SIG-M5 treated with dmso at 0.1 percent for 504 hours (cell line): ENCODE measurements at regions not wholly inside any gene's neighbourhood (a gene's known extent, or its start where the extent isn't known, plus 50 kb on each side); places are given as distances from the start of the nearest gene placed in this dataset.

Experiments used
- DNase-seq: peaks from one replicate; lab custom pipeline; 2025; ENCODE audit not compliant: unreplicated experiment; lab: John Stamatoyannopoulos, UW

GRCh38 chr13:47539317-47539716, 461.8 kb downstream of the SUCLA2 start:
- DNase-seq: no peak

- DNase-seq: no peak
Measured at GRCh38 chr13:47523771-47524170, 477.3 kb downstream of the SUCLA2 start.

- no peak for DNase-seq
Measured at GRCh38 chr13:47521890-47522487, 479.1 kb downstream of the SUCLA2 start.

- DNase-seq: peak; percentile 35
Measured at GRCh38 chr13:47519626-47520025, 481.4 kb downstream of the SUCLA2 start.

GRCh38 chr13:47518530-47518929, 482.5 kb downstream of the SUCLA2 start:
- no peak for DNase-seq

GRCh38 chr13:47511647-47512046, 489.4 kb downstream of the SUCLA2 start:
- DNase-seq: no peak

- no peak for DNase-seq
Measured at GRCh38 chr13:47508527-47509228, 492.4 kb downstream of the SUCLA2 start.

- no peak for DNase-seq
Measured at GRCh38 chr13:47503475-47503874, 497.6 kb downstream of the SUCLA2 start.

GRCh38 chr13:47502166-47502565, 498.9 kb downstream of the SUCLA2 start:
- no peak for DNase-seq

GRCh38 chr13:47499358-47500150, 501.5 kb downstream of the SUCLA2 start:
- DNase-seq: peak; percentile 65

- peak; percentile 49 for DNase-seq
Measured at GRCh38 chr13:47484548-47484947, 516.5 kb downstream of the SUCLA2 start.

GRCh38 chr13:47481536-47481935, 519.5 kb downstream of the SUCLA2 start:
- no peak for DNase-seq

- DNase-seq: peak; percentile 68
Measured at GRCh38 chr13:47480951-47481350, 520.1 kb downstream of the SUCLA2 start.

- DNase-seq: no peak
Measured at GRCh38 chr13:47480121-47480520, 521.0 kb downstream of the SUCLA2 start.

- no peak for DNase-seq
Measured at GRCh38 chr13:47478985-47479384, 522.1 kb downstream of the SUCLA2 start.

- no peak for DNase-seq
Measured at GRCh38 chr13:47475441-47475948, 525.6 kb downstream of the SUCLA2 start.

GRCh38 chr13:47474839-47475238, 526.2 kb downstream of the SUCLA2 start:
- no peak for DNase-seq

- no peak for DNase-seq
Measured at GRCh38 chr13:47474326-47474725, 526.7 kb downstream of the SUCLA2 start.

- DNase-seq: no peak
Measured at GRCh38 chr13:47472516-47472915, 528.6 kb downstream of the SUCLA2 start.

GRCh38 chr13:47463726-47464125, 537.3 kb downstream of the SUCLA2 start:
- no peak for DNase-seq

- DNase-seq: no peak
Measured at GRCh38 chr13:47463002-47463401, 538.1 kb downstream of the SUCLA2 start.

GRCh38 chr13:47461816-47462215, 539.3 kb downstream of the SUCLA2 start:
- no peak for DNase-seq
